SW480 (cell line): ENCODE measurements at regions not wholly inside any gene's neighbourhood (a gene's known extent, or its start where the extent isn't known, plus 50 kb on each side); places are given as distances from the start of the nearest gene placed in this dataset.
"Not testable (repeated sequence)": the region's sequence is repeated elsewhere in the genome, so short reads cannot be mapped to it uniquely, and the experiment has no call there.

Experiments
- DNase-seq: peaks from one replicate; pipeline ENCODE4 v3.0.0-alpha.2; 2016; ENCODE audit warnings: low spot score

- DNase-seq = no peak
These were observed 54.4 kb upstream of the GRIP1 start for GRCh38 chr12:66733321-66733720.

GRCh38 chr12:66733839-66734238 is 55.0 kb upstream of the GRIP1 start:
- DNase-seq = no peak

- DNase-seq = no peak
These were observed 56.4 kb upstream of the GRIP1 start for GRCh38 chr12:66735275-66735674.

- DNase-seq = no peak
These were observed 58.1 kb upstream of the GRIP1 start for GRCh38 chr12:66736931-66737330.

GRCh38 chr12:66739266-66739665 is 60.4 kb upstream of the GRIP1 start:
- no peak for DNase-seq

DNA sequence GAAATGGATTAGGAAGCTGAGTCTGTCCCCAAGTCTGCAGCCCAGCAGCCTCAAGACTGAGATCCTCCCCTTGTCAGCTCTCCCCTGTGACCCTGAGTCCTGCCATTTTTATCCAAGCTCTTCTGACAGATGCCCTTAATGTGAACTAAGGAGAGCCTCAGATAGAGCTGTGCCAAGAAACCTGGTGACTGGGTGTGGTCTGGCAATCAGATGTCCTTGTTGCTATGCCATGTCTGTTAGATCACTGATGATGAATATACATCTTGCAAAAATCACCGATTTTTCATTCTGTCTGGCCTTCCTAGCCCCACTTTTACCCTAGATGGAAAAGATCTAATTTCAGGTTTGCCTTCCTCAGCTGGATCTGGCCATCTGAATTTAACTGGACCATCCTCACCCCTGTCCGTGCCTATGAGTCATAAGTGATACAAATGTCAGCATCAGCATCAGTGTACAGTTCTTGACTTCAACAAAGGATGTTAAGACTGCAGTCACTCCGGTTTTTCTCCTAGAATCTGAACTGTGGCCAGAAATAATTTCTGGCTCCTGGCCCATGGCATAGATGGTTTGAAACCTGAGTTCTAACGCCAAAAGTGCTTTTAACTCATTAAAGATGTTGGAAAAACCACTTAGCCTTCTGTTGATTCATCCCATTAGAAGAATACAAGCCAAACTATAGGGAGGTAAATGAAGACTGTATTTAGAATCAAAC is 61.2 kb upstream of the GRIP1 start:
- DNase-seq = no peak

GRCh38 chr12:66740732-66741131 is 61.9 kb upstream of the GRIP1 start:
- DNase-seq = no peak

GRCh38 chr12:66741919-66742318 is 63.0 kb upstream of the GRIP1 start:
- no peak for DNase-seq

DNA sequence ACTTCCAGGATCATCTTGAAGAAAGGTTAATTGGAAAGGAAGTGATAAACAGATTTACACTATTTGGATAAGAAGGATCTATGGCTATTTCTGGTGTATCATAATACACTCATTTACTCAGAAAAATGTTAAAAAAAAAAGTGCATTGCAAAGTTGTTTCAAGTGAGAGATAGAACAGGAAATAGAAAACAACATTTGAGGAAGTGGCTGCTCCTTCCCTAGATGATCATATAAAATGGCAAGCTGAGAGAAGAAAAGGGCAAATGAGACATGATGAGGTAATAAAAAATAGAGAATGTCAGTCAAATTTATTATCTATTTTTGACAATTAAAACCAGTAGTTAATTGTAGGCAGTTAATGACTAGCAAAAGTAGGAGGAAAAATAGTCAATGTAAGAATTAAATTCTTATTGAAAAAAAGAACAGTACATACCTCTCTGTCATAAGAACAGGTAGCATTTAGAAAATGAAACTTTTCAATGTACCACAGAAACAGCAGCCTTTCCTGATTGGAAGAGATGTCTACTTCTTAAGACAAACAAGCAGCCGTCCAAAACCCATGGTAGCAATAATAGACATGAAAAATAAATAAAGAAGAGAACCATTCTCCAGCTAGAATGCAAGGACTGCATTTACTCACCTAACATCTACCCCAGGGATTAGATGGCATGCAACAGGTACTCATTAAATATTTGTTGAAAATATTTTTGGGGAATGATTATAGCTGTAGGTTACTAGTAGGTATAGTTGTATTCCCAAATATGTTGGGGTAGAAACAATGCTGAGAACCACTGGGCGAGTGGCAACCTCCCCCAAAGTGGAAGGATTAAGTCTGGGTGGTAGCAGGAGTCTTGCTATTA is 63.9 kb upstream of the GRIP1 start:
- no peak for DNase-seq

DNA sequence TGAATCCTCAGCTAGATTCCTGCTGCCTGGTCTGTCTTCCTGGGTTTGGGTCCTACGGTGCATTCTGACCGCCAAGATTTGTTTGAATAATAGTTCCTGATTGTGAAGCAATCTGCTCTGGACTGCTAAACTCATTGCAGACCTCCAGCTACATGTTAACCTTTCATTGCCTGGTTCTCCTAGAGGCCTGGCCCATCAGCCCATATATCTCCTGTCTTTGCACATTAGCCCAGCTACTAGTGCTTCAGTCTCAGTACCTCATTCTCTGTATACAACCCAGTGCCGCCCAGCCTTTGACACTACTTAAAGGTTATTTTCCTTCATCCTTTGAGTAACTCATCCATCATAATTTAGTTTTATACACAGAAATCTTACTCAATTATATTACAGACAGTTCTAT is 65.6 kb upstream of the GRIP1 start:
- DNase-seq = no peak

GRCh38 chr12:66744956-66745383 is 66.1 kb upstream of the GRIP1 start:
- no peak for DNase-seq

GRCh38 chr12:66746489-66747201 is 67.8 kb upstream of the GRIP1 start:
- DNase-seq = no peak

DNA sequence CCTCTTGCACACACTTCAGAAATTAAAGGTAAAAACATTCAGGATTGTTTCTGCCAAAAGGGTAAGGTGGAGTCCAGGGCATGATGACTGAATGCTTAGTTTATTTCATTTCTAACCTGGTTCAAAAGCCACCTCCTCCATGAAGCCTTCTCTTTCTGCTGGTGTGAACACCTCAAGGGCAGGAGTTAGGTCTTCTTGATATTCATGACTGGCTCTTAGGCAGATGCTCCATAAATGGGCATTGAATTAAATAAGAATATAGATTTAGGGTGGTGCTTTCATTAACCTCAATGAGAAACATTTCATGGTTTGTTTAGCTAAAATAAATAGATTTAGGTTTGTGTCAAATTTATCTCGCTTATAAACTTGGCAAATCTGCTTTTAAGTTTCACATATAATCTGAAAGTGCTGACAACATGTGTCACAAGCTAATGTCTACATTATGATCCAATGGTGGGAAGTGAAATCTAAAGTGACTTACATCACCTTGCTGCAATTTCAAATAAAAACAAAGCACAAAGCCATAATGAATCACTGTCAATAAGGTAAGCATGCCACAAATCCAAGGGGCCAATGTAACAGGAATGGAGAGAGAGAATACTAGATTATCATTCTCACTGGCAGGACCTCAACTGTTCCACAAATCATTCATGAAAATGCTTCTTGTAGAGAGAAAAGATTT is 72.7 kb upstream of the GRIP1 start:
- no peak for DNase-seq

DNA sequence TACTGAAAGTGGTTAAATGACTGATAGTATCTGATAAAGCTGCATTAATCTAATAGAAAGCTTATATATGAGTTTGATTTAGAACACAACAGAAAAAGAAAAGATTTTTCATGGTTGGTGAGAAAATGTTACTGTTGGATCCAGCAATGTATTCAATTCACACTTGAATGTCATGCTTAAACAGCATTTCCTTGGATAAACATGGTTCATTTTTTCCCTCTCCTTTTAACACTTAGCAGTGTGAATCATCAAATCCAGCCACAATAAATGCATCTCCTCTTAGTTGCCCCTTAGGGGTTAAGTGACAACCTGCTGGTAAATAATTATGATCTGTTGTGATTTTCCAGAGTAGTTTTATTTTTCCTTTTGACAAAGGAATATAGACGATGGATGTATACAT is 74.9 kb upstream of the GRIP1 start:
- DNase-seq = no peak

GRCh38 chr12:66755727-66756395 is 77.0 kb upstream of the GRIP1 start:
- DNase-seq = no peak

- DNase-seq = no peak
These were observed 77.8 kb upstream of the GRIP1 start for GRCh38 chr12:66756631-66757030.

GRCh38 chr12:66760122-66760521 is 81.2 kb upstream of the GRIP1 start:
- DNase-seq = not testable (repeated sequence)

DNA sequence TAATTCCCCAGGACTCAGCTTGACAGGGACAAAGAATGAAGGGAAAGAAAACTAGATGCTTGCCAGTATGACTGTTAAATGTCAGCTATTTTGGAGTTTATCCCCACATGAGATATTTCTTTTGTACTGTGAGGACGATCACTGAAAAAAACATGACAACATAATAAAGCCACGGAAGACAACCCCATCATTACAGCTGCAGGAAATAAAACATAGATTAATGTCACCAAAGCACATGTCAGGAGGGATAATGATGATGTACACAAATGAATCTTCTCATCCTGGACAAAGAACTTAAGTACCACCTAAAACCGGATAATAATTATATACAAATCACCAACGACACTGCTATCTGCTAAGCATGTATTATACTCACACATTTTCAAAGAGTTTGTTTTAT is 84.6 kb upstream of the GRIP1 start:
- DNase-seq = no peak

GRCh38 chr12:66765204-66765603 is 86.3 kb upstream of the GRIP1 start:
- DNase-seq = no peak

DNA sequence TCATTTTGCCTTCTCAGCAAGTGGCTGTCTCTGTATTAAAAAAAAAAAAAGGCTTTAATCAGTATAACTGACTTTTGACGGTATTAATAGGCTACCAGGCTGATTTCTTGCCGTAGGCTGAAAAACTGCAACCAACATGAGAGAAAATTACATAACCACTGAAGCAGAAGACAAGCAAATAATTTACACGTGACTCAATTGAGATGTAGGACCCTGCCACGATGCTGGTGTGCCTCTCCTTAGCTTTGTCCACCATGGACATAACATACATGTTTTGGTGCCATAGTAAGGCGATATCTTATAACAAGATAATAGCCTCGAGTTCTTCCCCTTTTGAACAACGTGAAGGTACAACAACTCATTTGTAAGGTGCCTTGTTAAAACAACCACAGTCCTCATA is 88.7 kb upstream of the GRIP1 start:
- no peak for DNase-seq

DNA sequence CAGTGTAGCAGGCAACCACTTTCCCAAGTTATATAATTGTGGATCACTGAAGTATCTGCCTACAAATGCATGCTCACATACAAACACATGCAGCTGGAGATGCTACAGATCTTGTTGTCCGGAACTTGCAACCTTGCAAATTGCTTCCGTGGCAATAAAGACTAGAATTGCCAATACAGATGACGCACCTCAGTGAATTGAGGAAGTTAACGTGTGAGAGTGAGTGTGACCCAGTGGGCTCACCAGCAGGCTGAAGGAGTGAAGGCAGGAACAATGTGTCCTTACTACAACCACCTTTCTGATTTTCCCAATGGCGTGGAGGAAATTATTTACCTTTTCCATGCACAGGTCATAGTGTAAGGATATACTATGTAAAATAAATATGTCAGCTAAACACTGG is 89.4 kb upstream of the GRIP1 start:
- no peak for DNase-seq

GRCh38 chr12:66774929-66775328 is 96.1 kb upstream of the GRIP1 start:
- no peak for DNase-seq
